Esophagus muscularis mucosa (tissue), 4 donors: ENCODE measurements at regions not wholly inside any gene's neighbourhood (a gene's known extent, or its start where the extent isn't known, plus 50 kb on each side); places are given as distances from the start of the nearest gene placed in this dataset.

ENCODE experiments used
- DNase-seq: peaks from one replicate; pipeline ENCODE4 v3.0.0-alpha.2; 2017; ENCODE audit errors: extremely low spot score
- H3K27ac ChIP-seq, 4 donors: fragments of 200-600 bp; sonication (generic); replicated peaks in 1 of 4; 1 replicate in 3 of 4; 2 replicates in 1 of 4; pipeline ENCODE4 v1.5.1; 2016 to 2019; ENCODE audit warnings: mild to moderate bottlenecking in 1 of 4
- H3K27me3 ChIP-seq, 4 donors: fragments of 200-600 bp; sonication (generic); one replicate each; pipeline versions ENCODE4 v1.5.1 to v1.6.0; 2016 to 2019
- H3K36me3 ChIP-seq, 4 donors: fragments of 200-600 bp; sonication (generic); one replicate each; pipeline ENCODE4 v1.5.1; 2016 to 2019
- H3K4me1 ChIP-seq, 4 donors: fragments of 200-600 bp; sonication (generic); one replicate each; pipeline ENCODE4 v1.5.1; 2016 to 2019
- H3K4me3 ChIP-seq, 4 donors: fragments of 200-600 bp; sonication (generic); 1 replicate in 2 of 4; 2 replicates in 2 of 4; pipeline ENCODE4 v1.5.1; 2016 to 2019; ENCODE audit warnings: mild to moderate bottlenecking in 4 of 4, moderate library complexity in 1 of 4
- H3K9me3 ChIP-seq, 4 donors: fragments of 200-600 bp; sonication (generic); 1 replicate in 3 of 4; 2 replicates in 1 of 4; pipeline ENCODE4 v1.5.1; 2016 to 2019
- CTCF ChIP-seq, 3 experiments: fragments of 200-600 bp in 2 of 3; fragments of 450-650 bp in 1 of 3; sonication (generic) in 2 of 3; IDR thresholded peaks; one replicate each; pipeline ENCODE4 v1.5.1; 2017 to 2019; ENCODE audit warnings: antibody characterized with exemption in 3 of 3, mild to moderate bottlenecking in 2 of 3, moderate library complexity in 1 of 3
- EP300 ChIP-seq: sonication (generic); formaldehyde crosslinking; IDR thresholded peaks from one replicate; pipeline ENCODE4 v1.6.1; 2017; ENCODE audit warnings: antibody characterized with exemption
- POLR2A ChIP-seq: fragments of 450-650 bp; IDR thresholded peaks from one replicate; pipeline ENCODE4 v1.6.1; 2017; ENCODE audit warnings: antibody characterized with exemption, moderate library complexity, mild to moderate bottlenecking, low read depth
- POLR2AphosphoS5 ChIP-seq, 2 donors: sonication (generic); formaldehyde crosslinking; IDR thresholded peaks; one replicate each; pipeline ENCODE4 v1.6.1; 2017; ENCODE audit warnings: antibody characterized with exemption in 2 of 2
- WGBS: methylation state at CpG from one replicate; pipeline ENCODE4 v1.1.5; 2018; 5-methylcytosine and 5-hydroxymethylcytosine counted together
- intact Hi-C: fragments of 100-400 bp; cut with DNase I; formaldehyde crosslinking; loops from one replicate; pipeline ENCODE4 v1.15.1; 2023

- Histone ChIP-seq H3K4me1 (no peaks in the 10 kb centered on the region), H3K27ac (no peak overlapping the region), H3K27me3 (no peaks in the 10 kb centered on the region), H3K9me3 (no peaks in the 10 kb centered on the region), H3K36me3 (no peaks in the 10 kb centered on the region), H3K4me3 (no peak overlapping the region)
- intact Hi-C loops: no loop called here
- WGBS: 79% methylated on average over 1 of the region's 1 CpG
- no peak for TF ChIP-seq EP300
- no peak for TF ChIP-seq POLR2A
- no peak for TF ChIP-seq POLR2AphosphoS5 (IDR thresholded peaks at IDR 0.05)
- no peak for TF ChIP-seq CTCF (IDR thresholded peaks at IDR 0.05)
- no peak for DNase-seq
These were observed 376.4 kb upstream of the ZEB2 start for GRCh38 chr2:144896341-144896740.

- intact Hi-C loops: no loop called here
These were observed 375.0 kb upstream of the ZEB2 start for GRCh38 chr2:144894612-144895599.

GRCh38 chr2:144893464-144893863 lies 373.5 kb upstream of the ZEB2 start:
- intact Hi-C loops: no loop called here
- Histone ChIP-seq H3K4me3 (no peak overlapping the region), H3K27me3 (no peaks in the 10 kb centered on the region), H3K36me3 (no peaks in the 10 kb centered on the region), H3K4me1 (no peaks in the 10 kb centered on the region), H3K9me3 (no peaks in the 10 kb centered on the region), H3K27ac (no peak overlapping the region)
- WGBS: 95% methylated on average over 4 of the region's 4 CpGs
- TF ChIP-seq POLR2AphosphoS5 (IDR thresholded peaks at IDR 0.05) (no peak), EP300 (no peak), CTCF (IDR thresholded peaks at IDR 0.05) (no peak), POLR2A (no peak)
- no peak for DNase-seq

More at GRCh38 chr2:144894612-144895599, 375.0 kb upstream of the ZEB2 start:
- H3K27ac ChIP-seq: no peak overlapping the region
- H3K4me1 ChIP-seq: no peaks in the 10 kb centered on the region
- WGBS: 74% methylated on average over 8 of the region's 8 CpGs
- no peak for DNase-seq
- no peaks in the 10 kb centered on the region for H3K9me3 ChIP-seq
- H3K36me3 ChIP-seq: no peaks in the 10 kb centered on the region
- TF ChIP-seq EP300 (no peak), POLR2AphosphoS5 (IDR thresholded peaks at IDR 0.05) (no peak), CTCF (IDR thresholded peaks at IDR 0.05) (no peak), POLR2A (no peak)
- H3K4me3 ChIP-seq: no peak overlapping the region
- H3K27me3 ChIP-seq: no peaks in the 10 kb centered on the region

- 59% methylated on average over 1 of the region's 1 CpG for WGBS
- H3K27ac ChIP-seq: no peak overlapping the region
- H3K27me3 ChIP-seq: no peaks in the 10 kb centered on the region
- intact Hi-C loops: no loop called here
- no peaks in the 10 kb centered on the region for H3K9me3 ChIP-seq
- no peaks in the 10 kb centered on the region for H3K36me3 ChIP-seq
- no peak overlapping the region for H3K4me3 ChIP-seq
- H3K4me1 ChIP-seq: peaks cover 0 to 13% (median 12%) of the 10 kb centered on the region in 4 donors
- TF ChIP-seq POLR2AphosphoS5 (IDR thresholded peaks at IDR 0.05) (no peak), CTCF (IDR thresholded peaks at IDR 0.05) (no peak), EP300 (no peak), POLR2A (no peak)
- DNase-seq: no peak
These were observed 370.9 kb upstream of the ZEB2 start for GRCh38 chr2:144890828-144891227.
